CD4-positive, alpha-beta memory T cell (primary cell): ENCODE measurements at regions not wholly inside any gene's neighbourhood (a gene's known extent, or its start where the extent isn't known, plus 50 kb on each side); places are given as distances from the start of the nearest gene placed in this dataset.

Source experiments
- CTCF ChIA-PET: fragments of 350-600 bp; sonication (Branson Sonifier 250); formaldehyde crosslinking; loops from one replicate; lab custom pipeline; 2021; ENCODE audit warnings: inconsistent platforms; ENCODE audit not compliant: partially characterized antibody; lab: Charles Lee
- POLR2A ChIA-PET: fragments of 350-600 bp; sonication (Branson Sonifier 250); formaldehyde crosslinking; loops from one replicate; lab custom pipeline; 2021; ENCODE audit not compliant: partially characterized antibody; lab: Charles Lee
- DNase-seq, 5 donors: peaks; one replicate each; pipeline versions ENCODE4 v3.0.0 to v3.0.0-alpha.2; 2020 to 2022; ENCODE audit warnings: mixed read lengths in 1 of 5
- H3K27ac ChIP-seq: one replicate; pipeline ENCODE4 v1.7.0; 2013; ENCODE audit warnings: low read depth, low read length
- H3K27me3 ChIP-seq: 2 replicates; pipeline ENCODE4 v1.7.0; 2013; ENCODE audit warnings: mild to moderate bottlenecking, low read length, moderate library complexity; ENCODE audit not compliant: insufficient read depth
- H3K36me3 ChIP-seq: 2 replicates; pipeline ENCODE4 v1.7.0; 2013; ENCODE audit warnings: mild to moderate bottlenecking, low read length, moderate library complexity; ENCODE audit not compliant: insufficient read depth
- H3K4me1 ChIP-seq: 2 replicates; pipeline ENCODE4 v1.7.0; 2013; ENCODE audit warnings: mild to moderate bottlenecking, low read length, moderate library complexity; ENCODE audit not compliant: insufficient read depth
- H3K4me3 ChIP-seq, 2 donors: one replicate each; pipeline ENCODE4 v1.7.0; 2013; ENCODE audit warnings: low read length in 2 of 2, mild to moderate bottlenecking in 1 of 2
- H3K9me3 ChIP-seq, 2 donors: one replicate each; pipeline ENCODE4 v1.7.0; 2013; ENCODE audit warnings: low read length in 2 of 2, control low read depth in 1 of 2; ENCODE audit not compliant: control insufficient read depth in 1 of 2
- H3K27ac Mint-ChIP-seq, 7 donors: one replicate each; pipeline ENCODE4 v1.8.0; 2020 to 2021; ENCODE audit warnings: mixed read lengths in 7 of 7, mild to moderate bottlenecking in 6 of 7, inconsistent platforms in 3 of 7, moderate library complexity in 3 of 7
- H3K27me3 Mint-ChIP-seq, 2 donors: one replicate each; pipeline ENCODE4 v1.8.0; 2020 to 2021; ENCODE audit warnings: mixed read lengths in 2 of 2
- H3K36me3 Mint-ChIP-seq, 2 donors: one replicate each; pipeline ENCODE4 v1.8.0; 2020 to 2021; ENCODE audit warnings: mixed read lengths in 2 of 2, inconsistent platforms in 1 of 2, mild to moderate bottlenecking in 1 of 2
- H3K4me1 Mint-ChIP-seq, 4 donors: one replicate each; pipeline ENCODE4 v1.8.0; 2020 to 2021; ENCODE audit warnings: mixed read lengths in 4 of 4, mild to moderate bottlenecking in 1 of 4
- H3K4me3 Mint-ChIP-seq, 8 donors: one replicate each; pipeline ENCODE4 v1.8.0; 2020 to 2021; ENCODE audit warnings: mixed read lengths in 8 of 8, mild to moderate bottlenecking in 7 of 8, moderate library complexity in 6 of 8, inconsistent platforms in 3 of 8
- H3K9me3 Mint-ChIP-seq, 8 donors: one replicate each; pipeline ENCODE4 v1.8.0; 2020 to 2021; ENCODE audit warnings: mixed read lengths in 8 of 8, mild to moderate bottlenecking in 5 of 8, inconsistent platforms in 3 of 8, moderate library complexity in 1 of 8
- intact Hi-C: fragments of 100-400 bp; cut with micrococcal nuclease; formaldehyde crosslinking; loops from one replicate; pipeline ENCODE4 v1.15.1; 2023

DNA sequence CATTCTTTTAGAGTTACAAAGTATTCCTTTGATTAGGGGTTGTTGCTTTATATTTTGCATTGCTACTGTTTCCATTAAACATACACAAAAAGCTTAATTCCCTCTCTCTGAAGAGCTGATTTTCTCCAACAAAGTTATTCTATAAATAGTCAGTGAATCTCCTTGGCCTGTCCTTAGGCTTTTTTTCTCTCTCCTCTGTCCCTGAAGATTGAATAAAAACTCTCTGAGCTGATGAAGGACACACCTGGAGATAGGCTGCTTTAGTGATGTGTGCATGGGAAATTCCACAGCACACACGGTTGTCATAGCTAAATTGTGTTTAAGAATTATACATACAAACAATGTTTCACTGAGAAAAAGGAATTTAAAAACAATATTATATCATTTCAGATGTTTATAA lies 90.5 kb upstream of the TMEM106B start:
- Mint-ChIP-seq H3K36me3 (no peaks in the 10 kb centered on the region), H3K27ac (no peak overlapping the region), H3K9me3 (peaks cover 0 to 2% (median 0%) of the 10 kb centered on the region in 8 donors), H3K4me3 (no peak overlapping the region), H3K27me3 (peaks cover 7 to 11% of the 10 kb centered on the region in 2 donors), H3K4me1 (peaks cover 0 to 2% (median 0%) of the 10 kb centered on the region in 4 donors)
- Histone ChIP-seq H3K4me1 (no peaks in the 10 kb centered on the region), H3K27me3 (peaks cover 4% of the 10 kb centered on the region), H3K36me3 (no peaks in the 10 kb centered on the region), H3K27ac (no peak overlapping the region), H3K4me3 (no peak overlapping the region), H3K9me3 (no peaks in the 10 kb centered on the region)
- no peak for DNase-seq
- ChIA-PET POLR2A (no interaction called here), CTCF (interaction anchor here (1.2 kb wide), 1 partner anchor 9 kb away, joined by 3 read pairs; no protein-coding TSS in a partner anchor)
- intact Hi-C loops: no loop called here

DNA sequence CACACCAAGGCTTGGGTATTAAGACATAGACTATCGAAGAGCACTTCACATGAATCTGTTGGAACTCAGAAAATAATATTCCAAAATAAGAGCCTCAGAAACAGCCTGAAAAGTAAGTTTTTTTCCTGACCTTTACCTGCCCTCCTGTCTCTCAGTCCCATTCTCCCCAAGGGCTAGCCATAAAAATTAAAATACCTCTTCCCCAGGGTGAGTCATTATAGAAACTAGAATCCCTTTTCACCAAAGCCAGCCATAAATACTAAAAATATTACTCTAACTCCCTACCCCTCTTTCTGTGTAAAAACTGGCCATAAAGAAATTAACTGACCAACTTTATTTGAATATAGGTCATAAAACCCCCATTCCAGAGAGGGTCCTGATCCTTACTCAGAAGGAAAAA lies 87.9 kb upstream of the TMEM106B start:
- H3K36me3 ChIP-seq: no peaks in the 10 kb centered on the region
- peaks cover 4% of the 10 kb centered on the region for H3K27me3 ChIP-seq
- no peak overlapping the region for H3K27ac ChIP-seq
- no peak overlapping the region for H3K27ac Mint-ChIP-seq
- peaks cover 0 to 5% (median 3%) of the 10 kb centered on the region in 4 donors for H3K4me1 Mint-ChIP-seq
- intact Hi-C loops: no loop called here
- no peak overlapping the region for H3K4me3 Mint-ChIP-seq
- no peaks in the 10 kb centered on the region for H3K4me1 ChIP-seq
- H3K4me3 ChIP-seq: no peak overlapping the region
- H3K36me3 Mint-ChIP-seq: no peaks in the 10 kb centered on the region
- ChIA-PET POLR2A (no interaction called here), CTCF (no interaction called here)
- no peaks in the 10 kb centered on the region for H3K9me3 ChIP-seq
- peaks cover 0 to 2% (median 0%) of the 10 kb centered on the region in 8 donors for H3K9me3 Mint-ChIP-seq
- DNase-seq: no peak
- H3K27me3 Mint-ChIP-seq: peaks cover 7 to 11% of the 10 kb centered on the region in 2 donors

- H3K27me3 ChIP-seq: peaks cover 4% of the 10 kb centered on the region
- no peaks in the 10 kb centered on the region for H3K9me3 ChIP-seq
- ChIA-PET CTCF (no interaction called here), POLR2A (no interaction called here)
- no peak overlapping the region for H3K4me3 ChIP-seq
- no peaks in the 10 kb centered on the region for H3K4me1 ChIP-seq
- intact Hi-C loops: no loop called here
- no peak for DNase-seq
- H3K27ac ChIP-seq: no peak overlapping the region
- no peak overlapping the region for H3K27ac Mint-ChIP-seq
- no peak overlapping the region for H3K4me3 Mint-ChIP-seq
- peaks cover 7 to 11% of the 10 kb centered on the region in 2 donors for H3K27me3 Mint-ChIP-seq
- peaks cover 0 to 5% (median 3%) of the 10 kb centered on the region in 4 donors for H3K4me1 Mint-ChIP-seq
- no peaks in the 10 kb centered on the region for H3K36me3 ChIP-seq
- no peaks in the 10 kb centered on the region for H3K36me3 Mint-ChIP-seq
- H3K9me3 Mint-ChIP-seq: peaks cover 0 to 2% (median 0%) of the 10 kb centered on the region in 8 donors
These were observed 87.1 kb upstream of the TMEM106B start for GRCh38 chr7:12124028-12124427.

- peaks cover 0 to 2% (median 0%) of the 10 kb centered on the region in 8 donors for H3K9me3 Mint-ChIP-seq
- H3K4me3 Mint-ChIP-seq: no peak overlapping the region
- Histone ChIP-seq H3K36me3 (no peaks in the 10 kb centered on the region), H3K27ac (no peak overlapping the region), H3K4me3 (no peak overlapping the region), H3K9me3 (no peaks in the 10 kb centered on the region), H3K4me1 (peaks cover 11% of the 10 kb centered on the region), H3K27me3 (peaks cover 4% of the 10 kb centered on the region)
- peaks cover 11 to 18% (median 11%) of the 10 kb centered on the region in 4 donors for H3K4me1 Mint-ChIP-seq
- CTCF ChIA-PET: interaction anchor here (2.2 kb wide), 1 partner anchor 10 kb away, joined by 5 read pairs; no protein-coding TSS in a partner anchor
- POLR2A ChIA-PET: no interaction called here
- H3K27me3 Mint-ChIP-seq: peaks cover 7 to 9% of the 10 kb centered on the region in 2 donors
- H3K27ac Mint-ChIP-seq: no peak overlapping the region
- intact Hi-C loops: no loop called here
- H3K36me3 Mint-ChIP-seq: no peaks in the 10 kb centered on the region
- no peak for DNase-seq
These were observed 83.6 kb upstream of the TMEM106B start for GRCh38 chr7:12127455-12127854.

GRCh38 chr7:12130609-12131008 lies 80.5 kb upstream of the TMEM106B start:
- H3K4me3 Mint-ChIP-seq: peak overlapping the region in 2 of 8 donors; percentile 39
- Histone ChIP-seq H3K27me3 (no peaks in the 10 kb centered on the region), H3K9me3 (no peaks in the 10 kb centered on the region), H3K4me1 (peaks cover 11% of the 10 kb centered on the region), H3K4me3 (no peak overlapping the region), H3K27ac (no peak overlapping the region), H3K36me3 (no peaks in the 10 kb centered on the region)
- no peaks in the 10 kb centered on the region for H3K27me3 Mint-ChIP-seq
- DNase-seq: no peak
- intact Hi-C loops: no loop called here
- ChIA-PET POLR2A (no interaction called here), CTCF (no interaction called here)
- H3K4me1 Mint-ChIP-seq: peaks cover 11 to 18% (median 11%) of the 10 kb centered on the region in 4 donors
- no peaks in the 10 kb centered on the region for H3K36me3 Mint-ChIP-seq
- H3K27ac Mint-ChIP-seq: no peak overlapping the region
- peaks cover 2 to 4% (median 3%) of the 10 kb centered on the region in 8 donors for H3K9me3 Mint-ChIP-seq

GRCh38 chr7:12131122-12131521 lies 80.0 kb upstream of the TMEM106B start:
- intact Hi-C loops: no loop called here
- ChIA-PET CTCF (no interaction called here), POLR2A (no interaction called here)
- peak overlapping the region in 4 of 8 donors; percentile 1 to 71 (median 6) for H3K4me3 Mint-ChIP-seq
- no peaks in the 10 kb centered on the region for H3K36me3 Mint-ChIP-seq
- H3K4me1 ChIP-seq: peaks cover 11% of the 10 kb centered on the region
- H3K4me3 ChIP-seq: no peak overlapping the region
- no peaks in the 10 kb centered on the region for H3K9me3 ChIP-seq
- no peaks in the 10 kb centered on the region for H3K27me3 Mint-ChIP-seq
- no peak overlapping the region for H3K27ac ChIP-seq
- H3K9me3 Mint-ChIP-seq: peaks cover 2 to 4% (median 3%) of the 10 kb centered on the region in 8 donors
- no peak for DNase-seq
- peaks cover 11 to 18% (median 11%) of the 10 kb centered on the region in 4 donors for H3K4me1 Mint-ChIP-seq
- H3K27ac Mint-ChIP-seq: no peak overlapping the region
- no peaks in the 10 kb centered on the region for H3K36me3 ChIP-seq
- H3K27me3 ChIP-seq: no peaks in the 10 kb centered on the region

DNA sequence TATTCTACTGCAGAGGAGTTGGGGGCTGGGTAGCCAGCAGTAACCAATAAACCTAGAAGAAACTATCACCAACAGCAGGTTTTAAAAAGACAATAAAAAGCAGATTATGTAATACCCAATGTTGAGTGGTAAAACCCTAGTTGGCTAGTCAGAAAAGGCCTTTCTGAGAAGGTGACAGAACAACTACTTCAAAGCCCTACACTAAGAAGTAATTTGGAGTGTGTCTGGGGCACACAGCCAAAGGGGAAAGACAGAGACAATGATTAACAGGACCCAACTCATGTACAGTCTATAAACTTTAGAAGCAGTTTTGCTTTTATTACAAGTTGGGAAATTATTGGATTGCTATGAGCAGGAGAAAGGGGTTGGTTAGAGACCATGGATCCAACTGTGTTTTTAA lies 77.2 kb upstream of the TMEM106B start:
- Mint-ChIP-seq H3K9me3 (peaks cover 2 to 4% (median 3%) of the 10 kb centered on the region in 8 donors), H3K4me1 (peaks cover 8 to 27% (median 12%) of the 10 kb centered on the region in 4 donors), H3K27ac (peak overlapping the region in 1 of 7 donors; percentile 29), H3K27me3 (peaks cover 4 to 7% of the 10 kb centered on the region in 2 donors), H3K4me3 (no peak overlapping the region), H3K36me3 (no peaks in the 10 kb centered on the region)
- H3K4me1 ChIP-seq: peaks cover 11% of the 10 kb centered on the region
- no peaks in the 10 kb centered on the region for H3K27me3 ChIP-seq
- no peaks in the 10 kb centered on the region for H3K9me3 ChIP-seq
- CTCF ChIA-PET: no interaction called here
- POLR2A ChIA-PET: no interaction called here
- DNase-seq: no peak
- no peaks in the 10 kb centered on the region for H3K36me3 ChIP-seq
- intact Hi-C loops: no loop called here
- H3K4me3 ChIP-seq: no peak overlapping the region
- no peak overlapping the region for H3K27ac ChIP-seq
